K562 (cell line): ENCODE measurements at regions not wholly inside any gene's neighbourhood (a gene's known extent, or its start where the extent isn't known, plus 50 kb on each side); places are given as distances from the start of the nearest gene placed in this dataset.
A peak's percentile ranks its signal among the peaks of the same experiment; 100 is the strongest.

Experiments
- ATAC-seq: fragments of 200-7000 bp; cut with Tn5 transposase; 3 replicates; pipeline ENCODE4 v1.9.1; 2020; ENCODE audit warnings: moderate library complexity
- BruUV-seq: library from RNA; stranded (reverse); fragments of 400-500 nt; replicated peaks from 2 replicates; lab custom pipeline; 2021; lab: Mats Ljungman, UMichigan
- CTCF ChIA-PET: fragments of 300-600 bp; formaldehyde crosslinking; extraction: SDS; loops from one replicate; lab custom pipeline; 2021; ENCODE audit warnings: low intra/inter-chr PET ratio; lab: Yijun Ruan, JAX
- POLR2A ChIA-PET: fragments of 300-600, 350-650 bp; sonication (Branson Sonifier 250); formaldehyde crosslinking; extraction: SDS; loops from one replicate; lab custom pipeline; 2021; ENCODE audit warnings: antibody characterized with exemption, inconsistent platforms; lab: Yijun Ruan, JAX
- DNase-seq, 4 experiments: peaks; one replicate each; pipeline versions ENCODE4 v3.0.0 to v3.0.0-alpha.2; 2011 to 2018; ENCODE audit warnings: low spot score in 3 of 4, mixed read lengths in 3 of 4; ENCODE audit errors: extremely low read depth in 1 of 4
- FAIRE-seq: peaks from 2 replicates; lab custom pipeline; 2011; peaks lifted over from hg19 to GRCh38; lab: Jason Lieb, UNC
- H2AFZ ChIP-seq: 2 replicates; pipeline ENCODE4 v1.6.0; 2011; ENCODE audit warnings: low read depth, low read length, control low read depth, inconsistent platforms
- H3K27ac ChIP-seq: fragments of 200-600 bp; 3 replicates; pipeline ENCODE4 v1.8.0; 2011; ENCODE audit warnings: low read depth, mild to moderate bottlenecking, control low read depth, inconsistent platforms, low read length, moderate library complexity, mixed read lengths; ENCODE audit errors: extremely low read depth
- H3K27me3 ChIP-seq, 2 experiments: fragments of 300-600 bp in 1 of 2; 2 replicates in 1 of 2; 3 replicates in 1 of 2; pipeline versions ENCODE4 v1.6.0 to v1.8.0; 2011; ENCODE audit warnings: inconsistent platforms in 2 of 2, low read length in 2 of 2, mild to moderate bottlenecking in 1 of 2, mixed read lengths in 1 of 2, moderate library complexity in 1 of 2; ENCODE audit not compliant: control insufficient read depth in 2 of 2, insufficient read depth in 2 of 2
- H3K36me3 ChIP-seq: fragments of 300-600 bp; 3 replicates; pipeline ENCODE4 v1.8.0; 2011; ENCODE audit warnings: mild to moderate bottlenecking, low read length, inconsistent platforms; ENCODE audit not compliant: control insufficient read depth, insufficient read depth
- H3K4me1 ChIP-seq, 2 experiments: fragments of 200-600 bp in 1 of 2; replicated peaks in 1 of 2; 2 replicates in 1 of 2; 3 replicates in 1 of 2; pipeline versions ENCODE4 v1.5.1 to v1.8.0; 2011; ENCODE audit warnings: inconsistent platforms in 2 of 2, low read length in 2 of 2, mild to moderate bottlenecking in 1 of 2, mixed read lengths in 1 of 2, moderate library complexity in 1 of 2; ENCODE audit not compliant: control insufficient read depth in 2 of 2, insufficient read depth in 2 of 2
- H3K4me2 ChIP-seq: 2 replicates; pipeline ENCODE4 v1.6.1; 2011; ENCODE audit warnings: low read length, control low read depth, inconsistent platforms, mixed read lengths; ENCODE audit not compliant: insufficient read depth
- H3K4me3 ChIP-seq: fragments of 200-600 bp; sonication (generic), shearing (Covaris generic); 2 replicates; pipeline ENCODE4 v1.5.1; 2016; ENCODE audit warnings: control low read depth, inconsistent platforms
- H3K79me2 ChIP-seq: fragments of 200-600 bp; 3 replicates; pipeline ENCODE4 v1.8.0; 2011; ENCODE audit warnings: low read length, inconsistent platforms; ENCODE audit not compliant: control insufficient read depth, insufficient read depth
- H3K9ac ChIP-seq, 2 experiments: 2 replicates each; pipeline versions ENCODE4 v1.6.0 to v1.6.1; 2011; ENCODE audit warnings: low read depth in 2 of 2, low read length in 2 of 2, control low read depth in 1 of 2, inconsistent platforms in 1 of 2, mild to moderate bottlenecking in 1 of 2, mixed read lengths in 1 of 2; ENCODE audit not compliant: insufficient read depth in 1 of 2
- H3K9me1 ChIP-seq: one replicate; pipeline ENCODE4 v1.6.0; 2011; ENCODE audit warnings: inconsistent platforms, mild to moderate bottlenecking, low read length, moderate library complexity; ENCODE audit not compliant: control insufficient read depth, insufficient read depth
- H3K9me3 ChIP-seq: replicated peaks from 2 replicates; pipeline ENCODE4 v1.5.1; 2011; ENCODE audit warnings: low read depth, low read length, inconsistent platforms; ENCODE audit not compliant: control insufficient read depth, insufficient read depth
- H4K20me1 ChIP-seq: replicated peaks from 2 replicates; pipeline ENCODE4 v1.6.1; 2011; ENCODE audit warnings: low read length, inconsistent platforms, mixed read lengths; ENCODE audit not compliant: control insufficient read depth, insufficient read depth
- ATF1 ChIP-seq, 2 experiments: fragments of 450-650 bp in 1 of 2; IDR thresholded peaks; 2 replicates each; pipeline ENCODE4 v1.6.1; 2016; ENCODE audit warnings: missing compliant biosample characterization in 1 of 2, missing genetic modification characterization in 1 of 2
- CBFA2T3 ChIP-seq: fragments of 450-650 bp; IDR thresholded peaks from 2 replicates; pipeline ENCODE4 v1.6.1; 2017
- CC2D1A ChIP-seq: fragments of 450-650 bp; IDR thresholded peaks from 2 replicates; pipeline ENCODE4 v1.6.1; 2017; ENCODE audit warnings: mild to moderate bottlenecking
- DACH1 ChIP-seq: fragments of 450-650 bp; IDR thresholded peaks from 2 replicates; pipeline ENCODE4 v1.6.1; 2018; ENCODE audit not compliant: partially characterized antibody
- FOXM1 ChIP-seq, 2 experiments: fragments of 450-650 bp in 1 of 2; sonication (generic) in 1 of 2; formaldehyde crosslinking in 1 of 2; IDR thresholded peaks; 2 replicates each; pipeline versions ENCODE4 v1.6.1 to v1.9.0; 2017 to 2022; ENCODE audit warnings: low read depth in 2 of 2, mild to moderate bottlenecking in 2 of 2, missing genetic modification reagents in 1 of 2, moderate library complexity in 1 of 2
- GTF2E2 ChIP-seq: fragments of 200-800 bp; sonication (Bioruptor generic); IDR thresholded peaks from 2 replicates; pipeline ENCODE4 v1.6.1; 2016; ENCODE audit warnings: missing genetic modification characterization, missing compliant biosample characterization
- HNRNPUL1 ChIP-seq: fragments of 200-400 bp; formaldehyde crosslinking; IDR thresholded peaks from 2 replicates; pipeline ENCODE4 v1.6.1; 2017; ENCODE audit warnings: low read length
- MEIS2 ChIP-seq: fragments of 450-650 bp; IDR thresholded peaks from 2 replicates; pipeline ENCODE4 v1.6.1; 2014; ENCODE audit warnings: mild to moderate bottlenecking; ENCODE audit not compliant: partially characterized antibody
- PHF21A ChIP-seq: fragments of 450-650 bp; IDR thresholded peaks from 2 replicates; pipeline ENCODE4 v1.6.1; 2017; ENCODE audit warnings: low read depth, borderline replicate concordance
- POLR2AphosphoS2 ChIP-seq: IDR thresholded peaks from 2 replicates; pipeline ENCODE4 v1.6.1; 2012; ENCODE audit warnings: low read length, improper control_type of control experiment
- RFX7 ChIP-seq: fragments of 250-450 bp; sonication (Bioruptor Pico); IDR thresholded peaks from 2 replicates; pipeline ENCODE4 v1.5.1; 2021; ENCODE audit warnings: mild to moderate bottlenecking
- RHOXF2B ChIP-seq: fragments of 250-450 bp; sonication (Bioruptor Pico); conservative IDR thresholded peaks from 2 replicates; pipeline ENCODE4 v1.5.1; 2021
- TCFL5 ChIP-seq: fragments of 250-450 bp; sonication (Bioruptor Pico); conservative IDR thresholded peaks from 2 replicates; pipeline ENCODE4 v1.6.1; 2021; ENCODE audit warnings: mild to moderate bottlenecking, moderate library complexity, matching md5 sums
- ZBTB17 ChIP-seq: fragments of 450-650 bp; formaldehyde crosslinking; IDR thresholded peaks from 2 replicates; pipeline ENCODE4 v1.4.0; 2020; ENCODE audit warnings: mild to moderate bottlenecking
- ZNF212 ChIP-seq: fragments of 450-650 bp; formaldehyde crosslinking; IDR thresholded peaks from 2 replicates; pipeline ENCODE4 v1.4.0; 2020; ENCODE audit warnings: mild to moderate bottlenecking
- ZNF408 ChIP-seq: fragments of 250-450 bp; sonication (Bioruptor Pico); IDR thresholded peaks from 2 replicates; pipeline ENCODE4 v1.4.0; 2020; ENCODE audit warnings: low read depth, mild to moderate bottlenecking, moderate library complexity
- ZNF431 ChIP-seq: sonication (generic); formaldehyde crosslinking; IDR thresholded peaks from 2 replicates; pipeline ENCODE4 v1.8.0; 2022; ENCODE audit warnings: mild to moderate bottlenecking, missing genetic modification reagents
- WGBS: fragments of 100-300 bp; shearing (Covaris generic); methylation state at CpG from one replicate; pipeline ENCODE4 v1.1.6; 2016; ENCODE audit warnings: low coverage, mixed read lengths; ENCODE audit not compliant: insufficient coverage; ENCODE audit errors: missing lambda C conversion rate; 5-methylcytosine and 5-hydroxymethylcytosine counted together
- in situ Hi-C: fragments of 300-500 bp; cut with MboI; formaldehyde crosslinking; loops from 4 replicates; pipeline ENCODE4 v1.15.0; 2018; ENCODE audit warnings: inconsistent platforms, mixed read lengths
- intact Hi-C: fragments of 100-400 bp; cut with micrococcal nuclease; formaldehyde crosslinking; loops from 2 replicates; pipeline ENCODE4 v1.14.2; 2022
- TF ChIP-seq, protein P1 (sequence below): fragments of 450-650 bp; formaldehyde crosslinking; conservative IDR thresholded peaks from 2 replicates; pipeline ENCODE4 v1.4.0; 2022; ENCODE audit warnings: mild to moderate bottlenecking, missing genetic modification characterization
- TF ChIP-seq, protein P2 (sequence below): sonication (generic); formaldehyde crosslinking; IDR thresholded peaks from 2 replicates; pipeline ENCODE4 v1.8.0; 2022; ENCODE audit warnings: missing genetic modification reagents, mild to moderate bottlenecking, borderline replicate concordance
- TF ChIP-seq, protein P3 (sequence below): fragments of 450-650 bp; IDR thresholded peaks from 2 replicates; pipeline ENCODE4 v1.6.1; 2016; ENCODE audit warnings: missing biosample characterization, missing genetic modification characterization
- TF ChIP-seq, protein P4 (sequence below): sonication (generic); IDR thresholded peaks from 2 replicates; pipeline ENCODE4 v1.6.1; 2016

DNA sequence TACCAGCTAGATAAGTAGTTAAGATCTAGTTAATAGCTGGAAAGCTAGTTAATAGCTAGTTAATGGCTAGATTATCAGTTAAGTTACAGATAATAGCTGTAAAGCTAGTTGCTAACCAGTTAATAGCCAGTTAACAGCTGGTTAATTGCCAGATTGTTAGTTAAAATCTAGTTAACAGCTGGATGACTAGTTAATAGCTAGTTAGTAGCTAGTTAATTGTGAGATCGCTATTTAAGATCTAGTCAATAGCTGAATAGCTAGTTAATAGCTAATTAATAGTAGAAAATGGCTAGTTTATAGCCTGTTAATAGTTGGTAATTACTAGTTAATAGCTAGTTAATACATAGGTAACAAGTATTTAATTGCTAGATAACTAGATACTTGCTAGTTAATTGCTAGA is 630.5 kb upstream of the CT83 start:
- Histone ChIP-seq H3K4me1 (no peaks in the 10 kb centered on the region), H3K27ac (no peak overlapping the region), H4K20me1 (no peaks in the 10 kb centered on the region), H2AFZ (no peak overlapping the region), H3K4me2 (no peak overlapping the region), H3K9me3 (peaks cover 28% of the 10 kb centered on the region), H3K4me3 (no peak overlapping the region), H3K79me2 (no peaks in the 10 kb centered on the region), H3K36me3 (no peaks in the 10 kb centered on the region), H3K9me1 (no peaks in the 10 kb centered on the region), H3K27me3 (no peaks in the 10 kb centered on the region), H3K9ac (no peak overlapping the region)
- WGBS: 0% methylated on average over 1 of the region's 1 CpG
- DNase-seq: no peak
- FAIRE-seq: no peak
- ATAC-seq: no peak
- no TSS peak for BruUV-seq
- in situ Hi-C loops: no loop called here
- TF ChIP-seq RHOXF2B (CRISPR knock-in tag) (no peak), PHF21A (no peak), TCFL5 (CRISPR knock-in tag) (no peak), ATF1 (CRISPR knock-in tag; IDR thresholded peaks at IDR 0.05) (no peak), ATF1 (tag; IDR thresholded peaks at IDR 0.05) (no peak), CC2D1A (no peak), ZBTB17 (CRISPR knock-in tag) (no peak), ZNF212 (no peak), GTF2E2 (tag) (no peak), ZNF408 (no peak), HNRNPUL1 (no peak), POLR2AphosphoS2 (no peak), FOXM1 (IDR thresholded peaks at IDR 0.05; ENCODE audit: low read depth) (no peak), FOXM1 (CRISPR knock-in tag; IDR thresholded peaks at IDR 0.05; ENCODE audit: low read depth) (no peak), CBFA2T3 (no peak), DACH1 (peak; percentile 59), MEIS2 (peak; percentile 16), ZNF431 (CRISPR knock-in tag) (peak; percentile 22; the same call in 1 of the 2 replicates), RFX7 (CRISPR knock-in tag) (no peak)
- TF ChIP-seq, protein P1, sequence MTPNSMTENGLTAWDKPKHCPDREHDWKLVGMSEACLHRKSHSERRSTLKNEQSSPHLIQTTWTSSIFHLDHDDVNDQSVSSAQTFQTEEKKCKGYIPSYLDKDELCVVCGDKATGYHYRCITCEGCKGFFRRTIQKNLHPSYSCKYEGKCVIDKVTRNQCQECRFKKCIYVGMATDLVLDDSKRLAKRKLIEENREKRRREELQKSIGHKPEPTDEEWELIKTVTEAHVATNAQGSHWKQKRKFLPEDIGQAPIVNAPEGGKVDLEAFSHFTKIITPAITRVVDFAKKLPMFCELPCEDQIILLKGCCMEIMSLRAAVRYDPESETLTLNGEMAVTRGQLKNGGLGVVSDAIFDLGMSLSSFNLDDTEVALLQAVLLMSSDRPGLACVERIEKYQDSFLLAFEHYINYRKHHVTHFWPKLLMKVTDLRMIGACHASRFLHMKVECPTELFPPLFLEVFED (CRISPR knock-in tag): no peak
- TF ChIP-seq, protein P2, sequence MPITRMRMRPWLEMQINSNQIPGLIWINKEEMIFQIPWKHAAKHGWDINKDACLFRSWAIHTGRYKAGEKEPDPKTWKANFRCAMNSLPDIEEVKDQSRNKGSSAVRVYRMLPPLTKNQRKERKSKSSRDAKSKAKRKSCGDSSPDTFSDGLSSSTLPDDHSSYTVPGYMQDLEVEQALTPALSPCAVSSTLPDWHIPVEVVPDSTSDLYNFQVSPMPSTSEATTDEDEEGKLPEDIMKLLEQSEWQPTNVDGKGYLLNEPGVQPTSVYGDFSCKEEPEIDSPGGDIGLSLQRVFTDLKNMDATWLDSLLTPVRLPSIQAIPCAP (CRISPR knock-in tag): no peak
- TF ChIP-seq, protein P3, sequence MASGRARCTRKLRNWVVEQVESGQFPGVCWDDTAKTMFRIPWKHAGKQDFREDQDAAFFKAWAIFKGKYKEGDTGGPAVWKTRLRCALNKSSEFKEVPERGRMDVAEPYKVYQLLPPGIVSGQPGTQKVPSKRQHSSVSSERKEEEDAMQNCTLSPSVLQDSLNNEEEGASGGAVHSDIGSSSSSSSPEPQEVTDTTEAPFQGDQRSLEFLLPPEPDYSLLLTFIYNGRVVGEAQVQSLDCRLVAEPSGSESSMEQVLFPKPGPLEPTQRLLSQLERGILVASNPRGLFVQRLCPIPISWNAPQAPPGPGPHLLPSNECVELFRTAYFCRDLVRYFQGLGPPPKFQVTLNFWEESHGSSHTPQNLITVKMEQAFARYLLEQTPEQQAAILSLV: no peak
- TF ChIP-seq, protein P4, sequence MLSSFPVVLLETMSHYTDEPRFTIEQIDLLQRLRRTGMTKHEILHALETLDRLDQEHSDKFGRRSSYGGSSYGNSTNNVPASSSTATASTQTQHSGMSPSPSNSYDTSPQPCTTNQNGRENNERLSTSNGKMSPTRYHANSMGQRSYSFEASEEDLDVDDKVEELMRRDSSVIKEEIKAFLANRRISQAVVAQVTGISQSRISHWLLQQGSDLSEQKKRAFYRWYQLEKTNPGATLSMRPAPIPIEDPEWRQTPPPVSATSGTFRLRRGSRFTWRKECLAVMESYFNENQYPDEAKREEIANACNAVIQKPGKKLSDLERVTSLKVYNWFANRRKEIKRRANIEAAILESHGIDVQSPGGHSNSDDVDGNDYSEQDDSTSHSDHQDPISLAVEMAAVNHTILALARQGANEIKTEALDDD: peak; percentile 88
- ChIA-PET CTCF (no interaction called here), POLR2A (no interaction called here)
- intact Hi-C loops: no loop called here
